HG02588 (cell line): ENCODE measurements at regions not wholly inside any gene's neighbourhood (a gene's known extent, or its start where the extent isn't known, plus 50 kb on each side); places are given as distances from the start of the nearest gene placed in this dataset.
"Not testable (repeated sequence)": the region's sequence is repeated elsewhere in the genome, so short reads cannot be mapped to it uniquely, and the experiment has no call there.

Experiments used
- ATAC-seq: cut with Tn5 transposase; IDR thresholded peaks from one replicate; pipeline ENCODE4 v1.9.1; 2021; ENCODE audit warnings: mild to moderate bottlenecking, moderate library complexity; ENCODE audit not compliant: unreplicated experiment

DNA sequence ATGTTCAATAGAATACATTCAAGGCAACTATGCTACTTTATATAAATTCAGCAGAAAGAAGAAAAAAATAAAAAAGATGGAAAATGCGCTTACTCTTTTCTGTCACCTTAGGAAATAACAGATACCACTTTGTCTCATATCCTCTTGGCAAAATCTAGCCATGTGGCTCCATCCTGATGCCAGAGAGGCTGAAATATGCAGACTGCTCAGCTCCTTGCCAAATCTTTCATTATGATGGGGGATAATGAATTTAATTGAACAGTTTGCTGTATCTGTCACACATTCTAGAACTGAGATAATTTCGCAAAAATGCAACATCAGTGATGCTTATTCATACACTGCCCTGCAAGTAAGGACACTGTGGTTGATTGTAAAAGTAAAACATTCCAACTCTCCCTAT lies 1081.5 kb downstream of the PLOD2 start:
- no peak for ATAC-seq

GRCh38 chr3:145087038-145087437 lies 1073.9 kb downstream of the PLOD2 start:
- ATAC-seq, result no peak

- ATAC-seq, result peak; percentile 55
Measured at GRCh38 chr3:145088917-145089316, 1072.1 kb downstream of the PLOD2 start.

GRCh38 chr3:145089337-145089736 lies 1071.6 kb downstream of the PLOD2 start:
- no peak for ATAC-seq

GRCh38 chr3:145094355-145094941 lies 1066.5 kb downstream of the PLOD2 start:
- ATAC-seq, result peak; percentile 91

DNA sequence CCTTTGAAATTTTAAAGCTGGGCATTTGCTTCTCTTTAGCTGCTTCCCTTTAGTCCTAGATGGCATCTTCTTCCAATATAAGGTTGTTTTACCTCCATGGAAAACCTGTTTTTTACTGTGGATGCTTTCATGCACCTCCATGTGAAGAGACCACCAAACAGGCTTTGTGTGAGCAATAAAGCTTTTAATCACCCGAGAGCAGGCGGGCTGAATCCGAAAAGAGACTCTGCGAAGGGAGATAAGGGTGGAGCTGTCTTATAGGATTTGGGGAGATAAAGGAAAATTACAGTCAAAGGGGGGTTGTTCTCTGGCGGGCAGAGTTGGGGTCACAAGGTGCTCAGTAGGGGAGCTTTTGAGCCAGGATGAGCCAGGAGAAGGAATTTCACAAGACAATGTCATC lies 1049.8 kb downstream of the PLOD2 start:
- not testable (repeated sequence) for ATAC-seq

DNA sequence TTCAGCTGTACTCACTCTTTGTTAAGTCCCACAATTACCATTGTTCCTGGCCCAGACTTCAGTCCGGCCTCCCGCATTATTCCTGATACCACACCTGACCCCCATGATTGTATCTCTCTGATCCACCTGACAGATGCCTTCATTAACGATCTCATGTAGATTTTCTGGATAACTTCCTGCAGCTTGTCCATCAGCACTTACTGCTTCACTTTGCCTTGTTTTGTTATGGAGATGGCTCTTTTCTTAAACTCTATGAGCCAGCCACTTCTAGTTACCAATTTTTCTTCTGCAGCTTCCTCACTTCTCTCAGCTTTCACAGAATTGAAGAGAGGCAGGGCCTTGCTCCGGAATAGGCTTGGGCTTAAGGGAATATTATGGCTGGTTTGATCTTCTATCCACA lies 1044.2 kb downstream of the PLOD2 start:
- ATAC-seq, result no peak

- ATAC-seq, result no peak
Measured at GRCh38 chr3:145118303-145118702, 1042.7 kb downstream of the PLOD2 start.

- no peak for ATAC-seq
Measured at GRCh38 chr3:145124900-145125678, 1035.9 kb downstream of the PLOD2 start.

- ATAC-seq, result no peak
Measured at GRCh38 chr3:145133281-145133680, 1027.7 kb downstream of the PLOD2 start.

GRCh38 chr3:145134738-145135137 lies 1026.2 kb downstream of the PLOD2 start:
- ATAC-seq, result no peak

- ATAC-seq, result no peak
Measured at GRCh38 chr3:145144361-145144760, 1016.6 kb downstream of the PLOD2 start.

DNA sequence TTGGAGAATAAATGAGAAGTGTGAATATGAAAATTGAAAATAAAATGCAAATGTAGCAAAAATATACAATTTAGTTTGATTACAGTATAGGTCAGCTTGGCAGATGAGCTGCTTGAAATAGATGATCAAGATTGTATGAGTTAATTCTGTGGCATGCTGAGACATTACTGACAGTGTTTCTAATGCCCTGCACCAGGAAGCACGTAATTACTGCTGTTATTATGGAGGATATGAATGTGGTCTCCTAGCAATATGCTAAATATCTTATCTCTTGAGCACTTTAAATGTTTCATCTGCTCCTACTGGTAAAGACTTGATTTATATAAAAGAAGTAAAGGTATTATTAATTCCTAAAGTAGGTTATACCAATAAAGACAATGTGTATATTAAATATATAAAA lies 1015.5 kb downstream of the PLOD2 start:
- no peak for ATAC-seq

DNA sequence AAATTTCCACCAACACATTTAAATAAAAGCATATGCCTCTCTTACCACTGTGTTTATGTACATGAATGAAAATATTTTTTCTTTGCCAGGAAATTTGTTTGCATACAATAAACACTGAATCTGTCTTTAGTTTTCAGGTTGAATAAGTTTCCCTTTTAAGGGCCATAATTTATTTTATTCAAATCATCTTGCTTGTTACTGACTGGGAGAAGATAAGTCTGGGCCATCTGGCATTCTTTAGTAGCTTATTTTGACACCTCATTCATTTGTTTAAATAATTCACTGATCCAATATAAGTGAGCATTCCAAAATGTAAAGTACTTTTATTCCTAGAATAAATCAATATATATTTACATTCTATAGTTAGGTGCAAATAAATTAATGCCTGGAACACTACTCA lies 1001.3 kb downstream of the PLOD2 start:
- no peak for ATAC-seq

DNA sequence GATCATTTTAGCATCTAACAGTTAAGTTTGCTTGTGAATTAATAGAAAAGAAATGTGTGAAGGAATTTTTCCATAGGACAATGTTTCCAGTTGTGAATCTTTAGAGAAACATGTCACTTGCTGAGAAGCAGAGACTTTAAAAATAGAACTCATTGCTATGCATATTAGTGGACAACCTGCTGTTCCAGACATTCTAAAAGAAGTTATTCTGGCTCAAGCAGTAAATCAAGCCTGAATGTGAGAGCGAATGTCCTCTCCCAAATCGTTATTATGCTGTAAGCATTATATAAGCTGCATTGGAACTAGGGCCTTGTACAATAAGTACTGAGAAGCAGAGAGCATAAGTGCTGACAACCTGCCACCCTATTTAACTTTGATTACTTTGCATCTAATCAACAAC lies 990.9 kb downstream of the PLOD2 start:
- no peak for ATAC-seq

GRCh38 chr3:145175626-145176025 lies 985.4 kb downstream of the PLOD2 start:
- no peak for ATAC-seq

DNA sequence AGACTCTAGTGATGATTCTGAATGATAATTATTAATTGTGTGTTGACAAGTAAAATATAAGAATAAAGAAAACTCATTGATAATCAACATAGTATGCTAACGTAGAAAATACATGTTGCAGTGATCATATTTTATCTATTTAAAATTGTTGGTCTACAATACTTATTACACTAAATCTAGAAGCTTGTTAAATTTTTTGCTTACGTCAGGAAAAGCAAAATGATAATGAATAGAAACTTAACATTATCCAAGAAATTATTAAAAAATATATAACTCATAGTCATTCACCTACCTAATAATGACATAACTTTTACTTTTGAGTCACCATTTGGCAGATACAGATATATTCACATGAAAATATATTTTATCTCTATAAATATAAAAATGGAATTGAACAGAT lies 984.1 kb downstream of the PLOD2 start:
- ATAC-seq, result no peak

GRCh38 chr3:145177828-145178227 lies 983.2 kb downstream of the PLOD2 start:
- no peak for ATAC-seq

- no peak for ATAC-seq
Measured at GRCh38 chr3:145182196-145182911, 978.6 kb downstream of the PLOD2 start.

- no peak for ATAC-seq
Measured at GRCh38 chr3:145183261-145183660, 977.7 kb downstream of the PLOD2 start.

GRCh38 chr3:145188079-145188770 lies 972.8 kb downstream of the PLOD2 start:
- no peak for ATAC-seq
